ENCODE measurements at regions not wholly inside any gene's neighbourhood (a gene's known extent, or its start where the extent isn't known, plus 50 kb on each side); places are given as distances from the start of the nearest gene placed in this dataset.

DNA sequence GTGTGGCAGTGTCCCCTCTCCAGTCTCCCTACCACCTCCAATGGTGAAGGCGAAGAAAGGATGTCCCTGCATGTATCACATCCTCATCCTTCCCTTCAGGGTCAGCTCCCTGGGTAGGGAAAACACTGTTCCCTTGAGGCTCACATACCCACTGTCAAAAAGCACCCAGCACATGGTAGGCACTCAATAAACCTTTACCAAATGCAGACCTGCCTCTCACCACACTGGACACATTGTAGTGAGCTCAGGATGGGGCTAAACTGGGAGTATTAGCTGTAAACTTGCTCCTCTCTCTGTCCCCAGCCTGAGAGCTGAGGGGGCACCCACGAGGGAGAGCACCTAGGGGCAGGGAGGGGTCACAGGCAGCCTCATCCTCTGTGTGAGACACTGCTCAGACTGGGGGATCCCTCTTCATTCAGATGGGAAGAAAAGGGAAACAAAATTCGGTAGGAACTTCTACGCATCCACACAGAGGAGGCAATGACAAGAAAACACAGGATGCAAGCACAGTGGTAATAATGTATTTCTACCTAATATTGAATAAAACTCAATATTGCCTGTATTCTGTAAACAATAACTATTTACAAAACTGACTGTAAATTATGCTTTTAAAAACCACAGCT lies 101.6 kb upstream of the TOP3B start:
- Histone ChIP-seq H3K4me3 (ENCODE audit: low read depth, low read length) (no peak overlapping the region), H3K27ac (ENCODE audit: low read depth, low read length) (no peak overlapping the region), H3K27me3 (ENCODE audit: control insufficient read depth, insufficient read depth, low read length) (peaks cover 10% of the 10 kb centered on the region), H3K9me3 (ENCODE audit: control insufficient read depth, insufficient read depth, low read length) (no peaks in the 10 kb centered on the region)
- no peak for DNase-seq (ENCODE audit: low read depth, low spot score)
- ChIA-PET CTCF (interaction anchor here (1.0 to 8.5 kb wide), 4 partner anchors 23 to 112 kb away, joined by 3 to 42 read pairs (median 4); no protein-coding TSS in a partner anchor), POLR2A (no interaction called here)
- TF ChIP-seq, protein P1, sequence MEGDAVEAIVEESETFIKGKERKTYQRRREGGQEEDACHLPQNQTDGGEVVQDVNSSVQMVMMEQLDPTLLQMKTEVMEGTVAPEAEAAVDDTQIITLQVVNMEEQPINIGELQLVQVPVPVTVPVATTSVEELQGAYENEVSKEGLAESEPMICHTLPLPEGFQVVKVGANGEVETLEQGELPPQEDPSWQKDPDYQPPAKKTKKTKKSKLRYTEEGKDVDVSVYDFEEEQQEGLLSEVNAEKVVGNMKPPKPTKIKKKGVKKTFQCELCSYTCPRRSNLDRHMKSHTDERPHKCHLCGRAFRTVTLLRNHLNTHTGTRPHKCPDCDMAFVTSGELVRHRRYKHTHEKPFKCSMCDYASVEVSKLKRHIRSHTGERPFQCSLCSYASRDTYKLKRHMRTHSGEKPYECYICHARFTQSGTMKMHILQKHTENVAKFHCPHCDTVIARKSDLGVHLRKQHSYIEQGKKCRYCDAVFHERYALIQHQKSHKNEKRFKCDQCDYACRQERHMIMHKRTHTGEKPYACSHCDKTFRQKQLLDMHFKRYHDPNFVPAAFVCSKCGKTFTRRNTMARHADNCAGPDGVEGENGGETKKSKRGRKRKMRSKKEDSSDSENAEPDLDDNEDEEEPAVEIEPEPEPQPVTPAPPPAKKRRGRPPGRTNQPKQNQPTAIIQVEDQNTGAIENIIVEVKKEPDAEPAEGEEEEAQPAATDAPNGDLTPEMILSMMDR (IDR thresholded peaks at IDR 0.05; ENCODE audit: low read depth, low read length), result no peak

DNA sequence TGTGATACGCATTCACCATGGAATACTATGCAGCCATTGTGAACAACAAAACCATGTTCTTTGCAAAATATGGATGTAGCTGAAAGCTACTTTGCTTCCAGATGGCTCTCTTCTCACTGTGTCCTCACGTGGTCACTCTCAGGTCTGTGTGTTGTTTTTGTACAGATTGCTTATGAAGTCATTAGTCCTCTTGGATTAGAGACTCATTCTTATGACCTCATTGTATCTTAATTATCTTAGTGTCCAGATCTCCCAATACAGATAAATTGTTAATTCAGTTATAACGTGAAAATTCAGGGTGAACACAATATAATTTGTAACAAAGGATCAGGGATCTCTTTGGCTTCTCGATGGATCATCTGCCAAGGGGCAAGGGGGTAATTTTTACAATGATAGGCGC lies 100.4 kb upstream of the TOP3B start:
- POLR2A ChIA-PET, result no interaction called here
- H3K27ac ChIP-seq (ENCODE audit: low read depth, low read length), result no peak overlapping the region
- H3K9me3 ChIP-seq (ENCODE audit: control insufficient read depth, insufficient read depth, low read length), result no peaks in the 10 kb centered on the region
- DNase-seq (ENCODE audit: low read depth, low spot score), result no peak
- TF ChIP-seq, protein P1 (IDR thresholded peaks at IDR 0.05; ENCODE audit: low read depth, low read length), result no peak
- CTCF ChIA-PET, result interaction anchor here (1.7 to 8.5 kb wide), 2 partner anchors 22 to 28 kb away, joined by 5 to 42 read pairs; no protein-coding TSS in a partner anchor
- H3K4me3 ChIP-seq (ENCODE audit: low read depth, low read length), result no peak overlapping the region
- H3K27me3 ChIP-seq (ENCODE audit: control insufficient read depth, insufficient read depth, low read length), result peaks cover 10% of the 10 kb centered on the region

- TF ChIP-seq, protein P1 (IDR thresholded peaks at IDR 0.05; ENCODE audit: low read depth, low read length), result no peak
- Histone ChIP-seq H3K9me3 (ENCODE audit: control insufficient read depth, insufficient read depth, low read length) (no peaks in the 10 kb centered on the region), H3K27me3 (ENCODE audit: control insufficient read depth, insufficient read depth, low read length) (peaks cover 10% of the 10 kb centered on the region), H3K27ac (ENCODE audit: low read depth, low read length) (no peak overlapping the region), H3K4me3 (ENCODE audit: low read depth, low read length) (no peak overlapping the region)
- CTCF ChIA-PET, result interaction anchor here (0.6 to 8.5 kb wide), 2 partner anchors 21 to 85 kb away, joined by 5 to 42 read pairs; no protein-coding TSS in a partner anchor
- DNase-seq (ENCODE audit: low read depth, low spot score), result no peak
- POLR2A ChIA-PET, result no interaction called here
Observed at GRCh38 chr22:22082229-22082835, 99.7 kb upstream of the TOP3B start.

GRCh38 chr22:22080270-22080669 lies 97.7 kb upstream of the TOP3B start:
- TF ChIP-seq, protein P1 (IDR thresholded peaks at IDR 0.05; ENCODE audit: low read depth, low read length), result no peak
- no peak for DNase-seq (ENCODE audit: low read depth, low spot score)
- CTCF ChIA-PET, result interaction anchor here (1.4 to 8.5 kb wide), 2 partner anchors 19 to 120 kb away, joined by 3 to 42 read pairs; no protein-coding TSS in a partner anchor
- Histone ChIP-seq H3K27me3 (ENCODE audit: control insufficient read depth, insufficient read depth, low read length) (peaks cover 10% of the 10 kb centered on the region), H3K4me3 (ENCODE audit: low read depth, low read length) (no peak overlapping the region), H3K9me3 (ENCODE audit: control insufficient read depth, insufficient read depth, low read length) (no peaks in the 10 kb centered on the region), H3K27ac (ENCODE audit: low read depth, low read length) (no peak overlapping the region)
- POLR2A ChIA-PET, result no interaction called here
